AG20443 (cell line): ENCODE measurements at regions not wholly inside any gene's neighbourhood (a gene's known extent, or its start where the extent isn't known, plus 50 kb on each side); places are given as distances from the start of the nearest gene placed in this dataset.
A peak's percentile ranks its signal among the peaks of the same experiment; 100 is the strongest.

Experiments used
- DNase-seq: peaks from one replicate; pipeline ENCODE4 v3.0.0; 2012; ENCODE audit warnings: low spot score, mixed read lengths

DNA sequence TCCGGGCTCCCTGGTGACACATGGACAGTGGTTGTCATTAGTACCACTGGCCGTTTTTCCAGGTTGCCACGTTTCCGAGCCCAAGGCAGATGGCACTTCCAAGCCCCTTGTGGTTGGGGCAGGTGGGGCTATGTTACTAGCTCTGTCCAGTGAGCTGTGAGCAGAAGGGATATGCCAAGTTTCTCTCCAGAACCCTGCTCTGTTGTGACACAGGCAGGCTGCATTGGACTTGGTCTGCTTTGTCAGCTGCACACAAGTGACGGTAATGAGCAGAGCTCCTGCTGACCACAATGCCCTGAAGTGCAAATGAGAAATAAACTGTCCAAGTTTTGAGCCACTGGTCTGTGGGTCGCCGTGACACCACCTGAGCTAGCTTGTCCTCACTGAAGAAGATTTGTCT lies 118.8 kb downstream of the GYPC start:
- no peak for DNase-seq

DNA sequence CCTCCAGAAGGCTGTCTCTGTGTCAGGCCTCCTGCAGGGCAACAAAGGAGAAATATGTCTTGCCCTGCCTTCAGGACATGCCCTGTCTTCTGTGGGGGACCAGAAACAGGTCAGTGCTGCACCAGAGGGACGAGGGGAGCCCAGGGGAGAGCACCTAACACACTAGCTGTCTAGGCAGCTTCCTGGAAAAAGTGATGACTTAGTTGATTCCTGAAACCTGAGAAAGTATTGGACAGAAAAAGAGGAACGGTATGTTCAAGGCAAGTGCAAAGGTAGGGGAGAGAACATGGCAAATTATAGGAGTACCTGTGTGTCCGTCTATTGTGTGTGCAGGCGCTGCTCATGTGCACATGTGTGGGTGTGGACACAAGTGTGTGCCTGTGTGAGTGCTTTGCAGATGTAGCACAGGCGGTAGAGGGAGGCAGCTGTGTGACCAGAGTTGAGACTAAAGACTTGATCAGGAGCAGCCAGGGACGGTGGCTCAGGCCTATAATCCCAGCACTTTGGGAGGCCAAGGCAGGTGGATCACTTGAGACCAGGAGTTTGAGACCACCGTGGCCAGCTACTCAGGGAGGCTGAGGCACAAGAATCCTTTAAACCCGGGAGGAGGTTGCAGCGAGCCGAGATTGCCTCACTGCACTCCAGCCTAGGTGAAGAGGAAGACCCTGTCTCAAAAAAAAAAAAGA lies 119.5 kb downstream of the GYPC start:
- no peak for DNase-seq

DNA sequence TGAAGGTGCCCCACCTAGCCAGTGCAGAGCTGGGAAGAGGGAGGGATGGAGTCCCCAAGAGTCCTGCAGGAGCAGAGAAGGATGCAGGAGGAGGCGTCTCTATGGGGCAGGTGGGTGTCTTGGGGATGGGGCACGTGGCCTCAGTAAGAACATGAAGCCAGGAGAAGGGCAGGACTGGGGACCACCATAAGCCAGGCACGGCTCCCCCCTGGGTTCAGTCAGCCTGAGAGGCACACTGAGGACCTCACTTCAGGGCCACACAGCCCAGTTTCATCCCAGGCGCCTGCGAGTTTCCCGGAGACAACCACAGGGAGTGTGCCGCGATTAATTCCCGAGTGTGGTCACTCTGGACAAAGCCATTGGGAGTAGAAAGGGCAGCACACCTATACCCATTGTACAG lies 120.3 kb downstream of the GYPC start:
- no peak for DNase-seq

DNA sequence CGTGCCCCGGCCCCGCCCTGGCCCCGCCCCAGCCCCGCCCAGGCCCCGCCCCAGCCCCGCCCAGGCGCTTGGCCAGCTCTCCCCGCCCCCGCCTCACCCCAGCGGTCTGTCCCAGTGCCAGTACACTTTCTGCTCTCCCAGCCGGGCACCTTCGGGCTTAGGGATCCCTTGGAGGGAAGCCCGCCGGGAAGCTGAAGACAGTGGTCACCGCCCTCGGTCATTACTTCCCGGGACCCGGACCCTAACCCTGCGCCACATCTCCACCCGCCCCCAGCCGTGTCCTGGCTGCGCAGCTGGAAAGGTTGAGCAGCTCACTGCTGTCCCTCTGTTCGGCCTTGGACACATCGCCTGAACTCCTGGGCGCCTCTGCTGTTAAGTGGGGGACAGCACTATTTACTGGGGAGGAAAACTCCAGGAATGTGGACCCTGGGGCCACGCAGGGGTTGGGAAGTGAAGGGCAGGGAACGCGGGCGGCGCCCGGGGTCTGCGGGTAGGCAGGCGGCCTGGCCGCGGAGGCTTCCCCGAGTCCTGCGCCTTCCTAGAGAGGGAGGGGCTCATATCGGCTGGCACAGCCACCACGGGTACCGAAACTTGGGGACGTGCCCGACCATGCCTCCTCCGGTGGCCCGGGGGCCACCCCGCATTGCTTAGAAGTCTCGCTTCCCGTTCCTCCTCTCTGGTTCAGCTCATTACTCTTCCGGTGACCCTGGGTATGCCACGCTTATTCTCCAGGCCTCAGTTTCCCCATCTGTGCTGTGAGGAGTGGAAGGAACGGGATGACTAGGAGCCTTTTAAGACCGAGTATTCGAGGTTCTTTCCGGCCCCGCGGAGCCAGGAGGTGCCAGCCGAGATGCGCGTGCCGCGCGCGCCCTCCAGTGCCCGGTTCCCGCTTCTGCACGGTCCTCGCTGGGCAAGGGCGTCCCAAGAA lies 121.0 kb downstream of the GYPC start:
- DNase-seq = peak; percentile 93

DNA sequence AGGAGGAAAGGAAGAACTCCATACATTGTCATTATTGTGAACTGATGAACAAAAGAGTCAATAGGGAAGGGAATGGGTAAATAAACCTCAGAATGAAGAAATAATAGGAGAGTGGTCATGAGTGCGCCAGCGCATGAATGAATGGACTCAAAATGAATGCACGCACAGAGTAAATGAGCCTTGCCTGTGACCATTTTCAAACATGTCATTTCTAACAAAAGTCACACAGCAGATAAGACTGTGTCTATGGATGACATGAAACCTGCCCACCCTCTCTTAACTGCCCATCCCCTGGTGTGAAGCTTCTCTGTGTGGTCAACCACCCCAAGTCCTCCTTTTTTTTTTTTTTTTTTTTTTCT lies 121.1 kb upstream of the TEX51 start:
- no peak for DNase-seq

DNA sequence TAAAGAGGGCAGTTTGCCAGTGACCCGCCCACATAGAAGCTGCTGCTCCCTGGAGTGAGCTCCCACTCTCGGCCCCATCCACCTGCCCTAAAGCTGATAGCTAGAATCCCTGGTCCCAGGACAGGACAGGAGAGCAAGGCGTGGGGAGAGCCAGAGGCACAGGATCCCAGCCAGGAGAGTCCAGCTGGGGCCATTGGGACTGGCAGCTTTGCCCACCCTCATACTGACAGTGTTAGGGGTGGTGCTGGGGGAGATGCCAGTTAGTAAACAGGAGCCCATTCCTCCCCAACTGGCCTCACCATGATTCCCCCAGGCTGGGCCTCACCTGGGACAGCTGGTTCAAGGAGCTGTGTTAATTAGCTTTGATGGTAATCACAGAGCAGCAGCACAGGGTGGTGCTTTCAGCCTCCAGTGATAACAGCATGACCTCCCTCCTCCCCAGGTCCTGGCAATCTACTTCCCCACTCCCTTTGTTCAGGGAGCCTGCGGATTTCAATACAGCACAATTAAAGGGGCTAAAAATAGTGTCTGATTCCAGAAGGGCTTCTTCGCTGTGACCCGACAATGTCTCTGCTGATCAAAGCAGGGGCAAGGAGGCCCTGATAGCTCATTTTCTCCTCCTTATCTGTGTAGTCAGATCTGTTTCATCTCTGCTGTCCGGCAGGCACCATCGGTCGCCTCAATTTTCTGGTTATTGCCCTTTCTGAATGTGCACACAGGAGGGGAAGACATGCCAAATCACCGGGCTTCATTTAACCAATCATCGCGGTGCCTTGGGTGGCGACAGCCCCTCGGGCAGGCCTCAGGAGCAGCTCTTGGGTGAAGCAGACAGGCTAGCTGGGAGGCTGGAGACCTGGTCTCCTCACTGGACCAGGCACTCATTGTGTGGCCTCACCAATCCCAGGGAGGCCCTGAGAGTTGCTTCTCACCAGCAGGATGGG lies 119.9 kb upstream of the TEX51 start:
- no peak for DNase-seq

DNA sequence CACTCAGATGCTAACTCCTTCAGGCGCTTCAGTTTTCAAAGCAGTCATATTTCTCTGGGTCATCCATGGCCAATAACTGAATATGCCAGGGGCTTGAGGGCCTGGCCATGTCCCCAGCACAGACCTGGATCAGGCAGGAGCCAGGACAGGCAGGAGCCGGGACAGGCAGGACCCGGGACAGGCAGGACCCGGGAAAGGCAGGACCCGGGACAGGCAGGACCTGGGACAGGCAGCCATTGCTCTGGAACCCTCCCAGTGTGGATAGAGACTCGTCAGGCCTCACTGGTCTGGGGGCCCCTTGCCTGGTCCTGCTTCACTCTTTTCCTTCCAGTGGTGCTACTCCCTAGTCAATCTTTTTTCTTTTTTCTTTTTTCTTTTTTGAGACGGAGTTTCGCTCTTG lies 117.5 kb upstream of the TEX51 start:
- no peak for DNase-seq

DNA sequence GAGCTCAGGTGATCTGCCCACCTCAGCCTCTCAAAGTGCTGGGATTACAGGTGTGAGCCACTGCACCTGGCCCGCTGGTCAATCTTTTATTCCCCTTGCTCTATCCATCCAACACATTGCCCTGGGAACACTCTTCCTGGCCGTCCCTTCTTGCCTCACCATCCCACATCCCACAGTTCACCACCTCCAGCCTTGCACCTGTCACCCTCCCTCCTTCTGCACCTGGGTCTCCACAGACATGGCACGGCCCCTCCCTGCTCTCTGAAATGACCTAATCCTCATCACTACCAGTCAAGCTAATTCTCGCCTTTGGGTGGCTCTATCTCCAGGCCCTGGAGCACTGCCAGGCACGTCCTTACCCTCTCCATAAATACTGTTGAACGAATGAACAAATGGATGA lies 116.9 kb upstream of the TEX51 start:
- no peak for DNase-seq

DNA sequence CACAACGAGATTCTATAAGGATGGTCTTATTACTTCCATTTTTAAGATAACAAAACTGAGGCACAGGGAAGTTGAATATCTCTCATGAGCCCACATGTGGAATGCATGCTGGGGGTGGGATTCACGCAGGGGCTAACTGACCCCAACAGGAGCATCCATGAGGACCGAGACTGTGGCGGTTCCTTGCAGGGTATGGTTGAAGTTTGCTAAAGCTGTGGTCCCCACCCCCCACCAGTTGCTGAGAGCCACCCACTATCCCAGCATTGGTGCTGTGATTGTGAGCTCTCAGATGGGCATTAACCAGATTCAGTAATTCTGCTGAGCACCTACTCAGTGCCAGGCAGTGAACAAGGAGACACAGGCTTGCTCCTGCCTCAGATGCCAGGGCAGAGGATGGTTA lies 116.0 kb upstream of the TEX51 start:
- no peak for DNase-seq

DNA sequence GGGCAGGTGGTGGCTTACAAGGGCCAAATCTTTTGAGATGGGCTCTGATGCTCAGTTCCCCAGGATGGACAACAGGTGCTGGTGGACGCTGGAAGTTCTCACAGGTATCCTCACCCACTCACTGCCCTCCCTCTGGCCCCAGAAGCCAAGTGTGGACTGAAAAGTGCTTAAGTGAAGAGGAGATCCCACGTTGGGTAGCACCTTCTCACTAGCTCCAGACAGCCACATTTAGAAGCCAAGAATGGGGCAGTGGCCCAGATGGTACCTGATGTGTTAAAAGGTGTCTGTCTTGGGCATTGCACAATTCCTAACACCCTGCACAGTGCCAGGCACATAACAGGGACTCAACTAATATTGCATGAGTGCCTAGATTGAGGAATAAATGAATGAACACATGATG lies 115.3 kb upstream of the TEX51 start:
- no peak for DNase-seq

DNA sequence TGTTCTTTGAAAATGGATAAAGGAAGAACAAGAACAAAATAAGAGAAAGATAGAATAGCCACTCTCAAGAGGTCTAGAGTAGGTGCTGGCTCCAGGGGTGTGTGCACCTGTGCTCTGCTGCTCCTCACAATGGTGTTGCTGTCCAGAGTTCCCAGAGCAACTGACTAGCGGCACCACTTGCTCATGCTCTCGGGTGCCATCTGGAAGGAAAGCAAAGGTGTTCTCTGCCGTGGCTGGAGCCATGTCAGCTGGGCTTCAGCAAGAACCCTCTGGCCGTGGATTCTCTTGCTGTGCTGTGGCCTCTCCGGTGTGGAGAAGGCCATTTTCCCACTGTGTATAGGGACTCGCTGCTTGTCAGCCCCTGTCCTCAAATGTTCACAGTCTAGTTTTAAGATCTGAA lies 114.6 kb upstream of the TEX51 start:
- DNase-seq = no peak

DNA sequence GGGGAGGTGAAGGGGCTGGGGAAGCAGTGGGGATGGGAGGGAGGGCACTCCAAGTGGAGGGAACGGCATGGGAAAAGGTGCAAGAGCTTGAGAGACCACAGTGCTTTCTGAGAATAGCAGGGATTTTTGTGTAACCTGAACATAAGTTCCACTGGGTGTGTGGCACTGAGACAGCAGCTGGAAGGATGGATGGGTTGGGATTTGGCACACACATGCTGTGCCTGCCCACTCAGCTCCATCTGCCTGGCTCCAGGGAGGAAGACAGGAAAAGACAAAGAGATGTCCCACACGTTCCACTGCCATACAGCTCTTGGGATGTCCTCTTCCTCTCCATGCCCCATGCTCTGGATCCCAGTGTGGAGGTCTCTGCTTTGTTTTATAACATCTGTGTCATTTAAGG lies 114.1 kb upstream of the TEX51 start:
- no peak for DNase-seq

DNA sequence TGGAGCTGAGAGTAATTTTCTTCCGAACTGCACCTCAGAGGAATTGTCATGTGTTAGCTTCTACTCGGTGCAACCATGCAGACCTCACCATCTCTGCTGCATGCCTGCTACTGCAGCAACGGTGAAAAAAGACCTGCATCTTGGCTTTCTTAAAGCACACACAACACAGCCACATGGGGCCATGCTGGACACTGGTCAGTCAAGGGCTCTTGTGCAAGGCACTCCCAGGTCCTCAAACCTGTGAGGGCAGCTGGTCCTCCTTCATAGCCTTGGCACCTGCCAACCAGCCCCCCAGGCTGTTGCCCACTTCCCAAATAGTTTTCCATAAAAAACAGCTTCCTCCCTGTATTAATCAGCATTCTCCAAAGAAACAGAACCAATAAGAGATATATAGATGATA lies 113.5 kb upstream of the TEX51 start:
- DNase-seq = no peak

DNA sequence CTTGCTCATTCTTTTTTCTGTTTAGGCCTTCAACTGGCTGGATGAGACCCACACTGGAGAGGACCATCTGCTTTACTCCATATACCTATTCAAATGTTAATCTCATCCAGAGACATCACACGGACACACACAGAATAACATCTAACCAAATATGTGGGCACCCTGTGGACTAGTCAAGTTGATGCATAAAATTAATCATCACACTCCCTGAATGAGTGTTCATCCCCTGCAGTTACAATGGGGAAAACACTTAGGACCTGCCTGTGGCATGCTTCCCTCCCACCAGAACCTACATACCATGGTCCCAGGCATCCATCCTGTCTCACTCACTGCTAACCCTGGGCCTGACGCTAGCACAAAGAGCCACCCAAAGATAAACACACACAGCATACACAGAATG lies 112.8 kb upstream of the TEX51 start:
- no peak for DNase-seq

DNA sequence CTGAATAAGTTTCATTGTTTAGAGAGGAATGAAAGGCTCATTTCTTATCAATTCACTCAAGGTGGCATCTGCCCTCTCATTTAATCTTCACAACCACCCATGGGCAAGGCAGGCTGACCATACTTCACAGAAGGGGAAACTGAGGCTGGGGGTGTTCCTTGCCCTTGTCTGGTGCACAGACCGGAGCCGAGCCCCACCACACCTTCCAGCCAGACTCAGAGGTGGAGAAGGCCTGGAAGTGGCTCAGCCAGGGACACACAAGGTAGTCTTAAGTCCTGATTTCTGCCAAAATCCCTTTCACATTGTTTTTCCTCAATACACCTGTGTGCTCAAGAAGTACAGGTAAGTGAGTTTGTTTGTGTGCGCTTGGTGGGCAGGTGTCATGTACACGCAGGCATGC lies 111.9 kb upstream of the TEX51 start:
- DNase-seq = no peak

DNA sequence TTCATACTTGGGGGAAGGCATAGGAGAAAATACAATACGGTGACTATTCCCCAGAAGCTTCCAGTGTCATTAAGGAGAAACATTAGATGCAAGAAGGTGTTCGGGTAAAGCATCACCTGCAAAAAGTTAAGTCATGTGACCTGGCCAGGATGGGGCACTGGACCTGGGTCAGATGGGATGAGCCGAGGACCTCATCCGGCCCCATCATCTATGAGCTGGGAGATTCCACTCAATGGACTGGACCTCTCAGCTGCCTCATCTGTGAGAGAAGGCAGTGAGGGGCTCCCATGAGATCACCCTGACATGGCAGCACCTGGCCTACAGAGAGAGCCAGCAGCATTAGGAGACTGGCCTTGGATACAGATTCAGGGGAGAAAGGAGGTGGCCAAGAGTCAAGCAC lies 111.4 kb upstream of the TEX51 start:
- no peak for DNase-seq

DNA sequence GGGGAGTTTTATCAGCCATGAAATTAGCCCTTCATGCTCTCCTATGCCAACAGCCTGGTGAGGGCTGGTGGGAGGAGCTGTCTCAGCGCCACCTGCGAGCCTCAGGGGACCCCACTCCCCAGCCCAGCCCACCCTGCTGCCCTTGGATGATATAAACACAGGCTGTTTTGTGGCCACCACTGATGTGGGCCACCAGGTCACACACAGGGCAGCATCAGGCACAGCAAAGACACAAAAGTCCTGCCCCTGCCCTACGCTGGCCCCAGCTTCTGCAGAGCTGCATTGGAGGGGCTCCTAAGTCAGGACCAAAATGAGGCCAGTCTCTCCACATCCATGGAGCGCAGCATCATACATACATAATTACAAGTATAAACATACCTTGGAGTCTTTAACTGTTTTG lies 110.6 kb upstream of the TEX51 start:
- no peak for DNase-seq

DNA sequence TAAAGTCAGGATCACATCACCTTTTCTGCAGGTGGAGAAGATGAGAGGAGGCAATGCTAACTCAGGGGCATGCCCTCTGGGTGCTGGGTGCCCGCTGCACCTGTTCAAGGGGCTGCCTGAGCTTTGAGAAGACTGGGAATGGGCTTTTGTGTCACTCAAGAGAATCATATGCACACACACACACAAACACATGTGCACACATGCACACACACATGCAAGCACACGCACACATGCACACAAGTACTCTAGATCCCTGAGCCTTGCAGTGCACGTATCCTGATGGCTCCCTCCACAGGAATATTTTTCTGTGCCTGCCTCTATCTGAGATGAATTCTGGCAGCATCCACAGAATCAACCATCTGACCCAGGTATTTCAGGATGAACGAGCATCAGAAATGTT lies 110.0 kb upstream of the TEX51 start:
- no peak for DNase-seq

DNA sequence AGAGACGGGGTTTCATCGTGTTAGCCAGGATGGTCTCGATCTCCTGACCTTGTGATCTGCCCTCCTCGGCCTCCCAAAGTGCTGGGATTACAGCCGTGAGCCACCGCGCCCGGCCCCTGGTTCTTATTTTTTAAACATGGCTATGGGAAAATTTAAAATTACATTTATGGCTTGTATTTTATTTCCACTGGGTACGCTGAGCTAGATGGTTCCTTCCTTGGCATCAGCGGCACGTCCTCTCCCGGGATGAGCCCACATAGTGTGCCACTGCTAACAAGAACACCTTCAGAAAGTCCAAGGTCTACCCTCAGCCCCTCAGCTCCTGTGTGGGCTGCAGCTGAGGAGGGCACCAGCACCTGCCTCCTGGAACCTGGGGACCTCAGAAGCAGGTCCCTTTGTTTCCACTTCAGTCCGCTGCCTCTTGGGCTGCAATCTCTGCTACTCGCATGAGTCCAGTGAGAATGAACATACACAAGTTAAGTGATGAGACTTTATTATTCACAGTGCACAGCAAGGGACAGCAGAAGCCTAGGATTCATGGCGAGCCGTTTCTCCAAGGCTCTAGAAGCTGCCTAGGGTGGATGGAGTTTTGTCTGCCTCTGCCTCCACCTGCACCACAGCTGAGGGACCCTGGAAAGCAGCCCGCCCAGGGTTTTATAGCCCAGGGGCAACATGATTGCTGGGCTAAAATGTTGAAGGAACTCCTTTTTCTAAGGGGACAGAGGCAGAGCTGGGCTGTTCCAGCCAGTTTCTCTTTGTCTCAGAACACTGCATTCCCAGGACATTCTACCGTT lies 107.5 kb upstream of the TEX51 start:
- DNase-seq = no peak

DNA sequence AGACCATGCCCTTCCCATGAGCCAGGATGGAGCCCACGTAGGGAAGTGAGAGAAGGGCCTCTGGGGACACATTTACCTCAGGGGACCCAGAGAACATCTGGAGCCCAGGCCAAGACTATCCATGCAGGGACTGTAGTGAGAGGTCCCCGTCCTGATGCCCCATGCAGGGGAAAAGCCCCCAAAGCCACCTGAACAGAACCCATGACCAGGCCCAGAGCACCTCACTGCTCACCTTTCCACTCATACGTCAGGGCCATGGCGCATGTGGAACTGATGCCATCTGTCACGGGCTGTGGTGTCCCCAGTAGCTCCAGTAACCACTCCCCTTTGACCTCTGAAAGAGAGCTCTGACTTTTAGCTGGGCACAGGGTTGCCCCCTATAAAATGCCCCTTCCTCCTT lies 106.5 kb upstream of the TEX51 start:
- no peak for DNase-seq

DNA sequence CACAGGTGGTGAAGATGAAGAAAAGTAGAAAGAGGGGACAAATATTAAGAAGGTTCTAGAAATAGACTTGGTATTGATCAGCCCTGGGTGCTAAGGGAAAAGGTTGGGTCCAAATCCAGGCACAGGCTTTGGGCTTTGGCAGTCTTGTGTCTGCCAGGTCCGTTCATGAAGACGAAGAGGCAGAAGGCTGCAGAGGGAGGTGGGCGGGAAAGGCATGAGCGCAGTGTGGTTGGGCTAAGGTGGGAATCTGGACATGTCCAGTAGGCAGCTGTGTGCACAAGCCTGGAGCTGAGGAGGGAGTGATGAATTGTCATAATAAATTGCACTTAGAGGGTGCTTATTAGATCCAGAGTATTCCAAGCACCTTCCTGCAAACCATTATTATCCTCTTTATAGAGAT lies 105.7 kb upstream of the TEX51 start:
- no peak for DNase-seq
